ENCODE measurements at regions not wholly inside any gene's neighbourhood (a gene's known extent, or its start where the extent isn't known, plus 50 kb on each side); places are given as distances from the start of the nearest gene placed in this dataset.

DNA sequence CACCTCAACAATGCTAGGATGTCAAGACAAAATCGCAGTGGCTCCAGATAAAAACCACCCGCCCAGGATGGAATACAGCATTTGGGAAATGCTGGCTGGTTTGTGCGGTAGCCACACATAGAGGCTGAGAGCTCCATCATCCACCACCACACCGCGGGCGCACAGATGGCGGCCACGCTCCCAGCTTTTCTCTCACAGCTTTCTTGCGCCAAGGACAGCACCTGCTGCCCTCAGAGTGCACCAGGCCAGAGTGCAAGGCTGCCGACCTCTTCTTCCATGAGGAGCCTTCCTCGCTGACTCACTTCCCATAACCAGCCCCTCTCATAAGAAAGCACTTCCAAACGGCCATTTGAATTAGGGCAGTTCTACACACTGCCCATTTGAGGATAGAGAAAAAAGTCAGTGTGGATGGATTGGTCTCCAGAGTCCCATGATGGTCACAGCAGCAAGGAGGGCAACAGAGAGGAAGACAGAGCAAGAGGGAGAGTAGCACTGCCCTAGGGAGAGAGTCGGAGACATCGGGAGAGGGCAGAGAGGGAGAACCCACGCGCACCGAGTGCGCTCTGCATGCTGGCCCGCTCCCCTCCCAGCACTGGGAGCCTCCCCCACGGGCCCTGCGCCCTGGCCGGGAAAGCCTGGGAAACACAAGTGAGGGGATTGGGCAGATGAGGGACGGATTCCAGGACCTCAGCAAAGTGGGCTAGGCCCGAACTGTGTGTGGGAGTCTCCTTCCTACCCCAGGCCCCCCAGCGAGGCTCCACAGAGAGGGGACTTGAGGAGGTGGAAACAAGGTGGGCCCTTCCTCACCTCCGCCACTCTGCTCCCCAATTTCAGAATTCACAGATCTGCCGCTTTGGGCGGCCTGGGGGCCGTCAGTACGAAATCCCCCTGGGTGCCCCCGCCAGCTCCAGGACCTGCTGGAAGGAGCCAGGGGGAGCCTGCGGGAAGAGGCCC lies 156.9 kb downstream of the USP12 start:
- no peaks in the 10 kb centered on the region for H3K27me3 ChIP-seq (ENCODE audit: control insufficient read depth in 1 of 2, insufficient read depth in 2 of 2, low read length in 2 of 2)
- no peak overlapping the region for H3K27ac ChIP-seq (ENCODE audit: low read length)
- no peaks in the 10 kb centered on the region for H3K9me3 ChIP-seq (ENCODE audit: control insufficient read depth in 2 of 2, low read length in 2 of 2)
- no peaks in the 10 kb centered on the region for H3K36me3 ChIP-seq (ENCODE audit: control insufficient read depth in 2 of 2, insufficient read depth in 2 of 2, low read length in 2 of 2)
- peaks cover 11% of the 10 kb centered on the region for H3K4me1 ChIP-seq (ENCODE audit: control insufficient read depth, insufficient read depth, low read length)
- no peak overlapping the region for H3K4me3 ChIP-seq (ENCODE audit: low read length in 2 of 2)
- no peak overlapping the region for H3K9ac ChIP-seq (ENCODE audit: low read length in 2 of 2)

DNA sequence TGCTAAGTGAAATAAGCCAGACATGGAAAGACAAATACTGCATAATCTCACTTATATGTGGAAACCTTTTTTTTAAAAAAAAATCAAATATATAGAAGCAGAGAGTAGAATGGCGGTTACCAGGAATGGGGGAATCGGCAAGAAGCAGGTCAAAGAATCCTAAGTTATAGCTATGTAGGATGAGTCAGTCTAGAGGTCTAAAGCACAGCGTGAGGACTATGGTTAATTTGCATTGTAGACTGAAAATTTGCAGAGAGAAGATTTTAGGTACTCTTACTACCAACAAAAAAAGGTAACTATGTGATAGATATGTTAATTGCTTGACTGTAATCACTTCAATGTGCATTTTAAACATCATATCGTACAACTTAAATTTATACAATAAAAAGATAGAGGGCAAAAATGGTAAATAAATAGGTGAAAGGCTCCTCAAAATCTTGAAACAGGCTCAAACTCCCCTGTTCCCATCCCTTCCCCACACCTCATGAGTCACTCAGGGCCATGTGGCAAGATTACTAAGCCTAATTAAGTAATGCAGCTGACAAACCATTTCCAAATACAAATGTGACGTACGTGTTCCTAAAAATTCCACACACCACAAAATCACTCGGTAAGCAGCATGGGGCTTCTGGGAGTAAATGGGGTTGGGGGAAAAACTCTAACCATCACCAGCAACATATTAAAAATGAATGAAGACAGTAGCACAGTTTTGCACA lies 159.0 kb downstream of the USP12 start:
- no peaks in the 10 kb centered on the region for H3K9me3 ChIP-seq (ENCODE audit: control insufficient read depth in 2 of 2, low read length in 2 of 2)
- no peak overlapping the region for H3K4me3 ChIP-seq (ENCODE audit: low read length in 2 of 2)
- no peaks in the 10 kb centered on the region for H3K27me3 ChIP-seq (ENCODE audit: control insufficient read depth in 1 of 2, insufficient read depth in 2 of 2, low read length in 2 of 2)
- no peak overlapping the region for H3K9ac ChIP-seq (ENCODE audit: low read length in 2 of 2)
- H3K4me1 ChIP-seq (ENCODE audit: control insufficient read depth, insufficient read depth, low read length) = no peaks in the 10 kb centered on the region
- H3K36me3 ChIP-seq (ENCODE audit: control insufficient read depth in 2 of 2, insufficient read depth in 2 of 2, low read length in 2 of 2) = no peaks in the 10 kb centered on the region
- peak overlapping the region; percentile 18 for H3K27ac ChIP-seq (ENCODE audit: low read length)

DNA sequence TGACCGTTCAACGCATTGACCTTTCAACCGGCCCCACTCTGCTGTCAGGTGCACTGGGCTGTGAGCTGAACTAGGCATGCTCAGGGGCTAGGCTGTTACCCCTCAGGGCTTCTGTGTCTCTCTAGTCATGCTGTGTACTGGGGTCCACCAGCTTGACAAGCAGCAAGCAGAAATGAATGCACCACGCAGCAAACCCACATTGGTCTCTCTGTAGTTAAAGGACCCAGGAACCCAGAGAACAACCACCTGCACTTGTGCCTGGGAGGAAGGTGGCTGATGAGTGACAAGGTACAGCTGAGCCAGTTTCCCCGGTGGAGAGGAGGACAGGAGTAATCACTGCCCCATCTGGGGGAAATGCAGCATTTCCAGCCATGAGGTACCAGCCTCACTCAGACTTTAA lies 159.9 kb downstream of the USP12 start:
- H3K9ac ChIP-seq (ENCODE audit: low read length in 2 of 2) = no peak overlapping the region
- no peaks in the 10 kb centered on the region for H3K36me3 ChIP-seq (ENCODE audit: control insufficient read depth in 2 of 2, insufficient read depth in 2 of 2, low read length in 2 of 2)
- H3K4me1 ChIP-seq (ENCODE audit: control insufficient read depth, insufficient read depth, low read length) = peaks cover 9% of the 10 kb centered on the region
- no peaks in the 10 kb centered on the region for H3K27me3 ChIP-seq (ENCODE audit: control insufficient read depth in 1 of 2, insufficient read depth in 2 of 2, low read length in 2 of 2)
- H3K27ac ChIP-seq (ENCODE audit: low read length) = no peak overlapping the region
- H3K4me3 ChIP-seq (ENCODE audit: low read length in 2 of 2) = no peak overlapping the region
- no peaks in the 10 kb centered on the region for H3K9me3 ChIP-seq (ENCODE audit: control insufficient read depth in 2 of 2, low read length in 2 of 2)

DNA sequence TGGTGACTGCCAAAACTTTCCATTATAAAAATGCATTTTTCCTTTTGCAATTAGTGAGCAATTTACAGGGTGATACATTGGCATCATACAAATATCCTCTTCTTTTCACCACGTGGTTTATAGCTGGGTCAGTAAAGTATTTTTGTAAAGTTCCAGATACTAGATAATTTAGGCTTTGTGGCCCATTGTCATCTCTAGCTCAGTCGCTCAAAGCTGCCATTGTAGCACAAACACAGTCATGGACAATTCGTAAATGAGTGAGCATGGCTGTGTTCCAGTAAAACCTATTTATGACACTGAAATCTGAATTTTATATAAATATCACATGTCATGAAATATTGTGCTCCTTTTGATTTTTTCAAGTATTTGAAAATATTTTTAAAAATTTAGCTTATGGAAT lies 162.9 kb downstream of the USP12 start:
- Histone ChIP-seq H3K4me3 (ENCODE audit: low read length in 2 of 2) (no peak overlapping the region), H3K27me3 (ENCODE audit: control insufficient read depth in 1 of 2, insufficient read depth in 2 of 2, low read length in 2 of 2) (no peaks in the 10 kb centered on the region), H3K9ac (ENCODE audit: low read length in 2 of 2) (no peak overlapping the region), H3K27ac (ENCODE audit: low read length) (no peak overlapping the region), H3K9me3 (ENCODE audit: control insufficient read depth in 2 of 2, low read length in 2 of 2) (no peaks in the 10 kb centered on the region), H3K36me3 (ENCODE audit: control insufficient read depth in 2 of 2, insufficient read depth in 2 of 2, low read length in 2 of 2) (no peaks in the 10 kb centered on the region), H3K4me1 (ENCODE audit: control insufficient read depth, insufficient read depth, low read length) (peaks cover 24% of the 10 kb centered on the region)

DNA sequence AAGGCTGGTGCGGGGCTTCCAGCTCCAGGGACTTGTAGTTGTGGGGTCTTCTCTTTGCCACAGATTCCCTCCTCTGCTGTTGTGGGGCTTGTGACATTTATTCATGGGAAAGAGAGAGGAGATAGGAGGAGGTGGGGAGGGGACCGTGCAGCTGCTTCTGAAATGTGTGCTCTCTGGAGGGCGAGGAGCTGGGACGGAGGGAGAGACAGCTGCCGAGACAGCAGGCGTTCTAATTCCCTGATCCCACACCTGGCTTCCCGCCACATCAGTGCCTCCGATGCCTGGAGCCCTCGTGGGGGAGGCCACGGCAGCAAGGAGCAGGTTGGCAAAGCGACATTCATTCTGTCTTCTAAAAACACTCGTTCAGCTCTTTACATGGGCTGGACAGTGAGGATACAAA lies 164.4 kb downstream of the USP12 start:
- H3K36me3 ChIP-seq (ENCODE audit: control insufficient read depth in 2 of 2, insufficient read depth in 2 of 2, low read length in 2 of 2) = no peaks in the 10 kb centered on the region
- peak overlapping the region; percentile 86 to 93 for H3K4me3 ChIP-seq (ENCODE audit: low read length in 2 of 2)
- H3K27ac ChIP-seq (ENCODE audit: low read length) = no peak overlapping the region
- H3K27me3 ChIP-seq (ENCODE audit: control insufficient read depth in 1 of 2, insufficient read depth in 2 of 2, low read length in 2 of 2) = no peaks in the 10 kb centered on the region
- peaks cover 0 to 4% of the 10 kb centered on the region in 2 donors for H3K9me3 ChIP-seq (ENCODE audit: control insufficient read depth in 2 of 2, low read length in 2 of 2)
- H3K9ac ChIP-seq (ENCODE audit: low read length in 2 of 2) = peak overlapping the region; percentile 60 to 78
- H3K4me1 ChIP-seq (ENCODE audit: control insufficient read depth, insufficient read depth, low read length) = peaks cover 26% of the 10 kb centered on the region

DNA sequence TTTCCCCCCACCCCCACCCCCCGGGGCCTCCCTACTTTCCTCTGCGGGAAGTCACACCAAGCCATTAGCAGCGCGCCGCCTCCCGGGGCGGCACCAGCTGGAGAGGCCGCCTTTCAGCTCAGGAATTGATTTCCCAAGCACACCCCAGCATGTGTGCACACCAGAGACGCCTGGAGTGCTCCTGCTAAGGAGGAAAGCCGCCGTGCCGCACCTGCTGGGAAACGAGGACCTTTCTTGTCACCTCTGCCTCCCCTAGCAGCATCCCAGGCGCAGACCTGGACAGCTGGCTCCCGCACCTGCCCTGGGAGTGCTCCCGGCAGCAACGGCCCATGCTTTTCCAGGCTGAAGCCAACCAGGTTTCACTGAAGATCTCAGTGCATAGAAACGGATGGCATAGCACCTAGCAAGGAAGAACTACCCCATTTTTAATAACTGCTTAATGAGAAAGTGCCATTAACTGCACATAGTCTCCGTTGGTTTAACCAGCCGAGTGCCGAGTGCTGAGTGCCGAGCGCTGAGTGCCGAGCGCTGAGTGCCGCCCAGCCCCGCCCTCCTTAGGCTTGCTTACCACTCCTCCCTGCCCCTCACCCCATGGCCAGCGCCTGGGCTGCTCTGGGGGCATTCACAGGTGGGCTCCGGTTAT lies 165.0 kb downstream of the USP12 start:
- Histone ChIP-seq H3K4me1 (ENCODE audit: control insufficient read depth, insufficient read depth, low read length) (peaks cover 26% of the 10 kb centered on the region), H3K4me3 (ENCODE audit: low read length in 2 of 2) (peak overlapping the region; percentile 86 to 93), H3K27ac (ENCODE audit: low read length) (peak overlapping the region; percentile 11), H3K36me3 (ENCODE audit: control insufficient read depth in 2 of 2, insufficient read depth in 2 of 2, low read length in 2 of 2) (no peaks in the 10 kb centered on the region), H3K9me3 (ENCODE audit: control insufficient read depth in 2 of 2, low read length in 2 of 2) (peaks cover 0 to 4% of the 10 kb centered on the region in 2 donors), H3K9ac (ENCODE audit: low read length in 2 of 2) (peak overlapping the region; percentile 68 to 78), H3K27me3 (ENCODE audit: control insufficient read depth in 1 of 2, insufficient read depth in 2 of 2, low read length in 2 of 2) (no peaks in the 10 kb centered on the region)

DNA sequence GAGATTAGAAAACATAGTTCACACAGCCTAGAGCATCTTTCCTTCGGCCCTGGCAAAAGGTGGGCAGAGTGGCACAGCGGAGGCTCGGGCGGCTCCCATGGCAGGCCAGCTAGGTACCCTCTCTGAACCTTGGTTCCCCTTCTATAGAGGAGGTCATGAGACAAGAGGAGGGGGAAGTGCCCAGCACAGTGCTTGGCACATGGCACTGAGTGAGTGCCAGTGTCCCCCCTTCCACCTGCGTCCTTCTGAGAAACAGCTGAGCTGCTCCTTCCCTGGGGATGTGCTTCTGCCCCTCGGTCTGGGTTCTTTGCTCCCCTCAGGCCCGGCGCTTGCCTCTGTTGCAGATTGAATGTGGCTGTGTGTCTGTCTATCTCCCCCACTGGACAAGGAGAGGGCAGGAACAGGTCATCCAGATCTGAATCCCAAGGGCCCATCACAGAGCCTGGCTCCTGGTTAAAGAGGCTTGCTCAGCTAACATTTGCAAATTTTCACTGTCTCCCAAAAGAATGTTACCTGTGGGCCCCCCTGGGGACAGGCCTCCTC lies 165.6 kb downstream of the USP12 start:
- Histone ChIP-seq H3K9me3 (ENCODE audit: control insufficient read depth in 2 of 2, low read length in 2 of 2) (peaks cover 0 to 4% of the 10 kb centered on the region in 2 donors), H3K9ac (ENCODE audit: low read length in 2 of 2) (peak overlapping the region; percentile 21 to 78), H3K4me1 (ENCODE audit: control insufficient read depth, insufficient read depth, low read length) (peaks cover 26% of the 10 kb centered on the region), H3K27me3 (ENCODE audit: control insufficient read depth in 1 of 2, insufficient read depth in 2 of 2, low read length in 2 of 2) (no peaks in the 10 kb centered on the region), H3K36me3 (ENCODE audit: control insufficient read depth in 2 of 2, insufficient read depth in 2 of 2, low read length in 2 of 2) (no peaks in the 10 kb centered on the region), H3K27ac (ENCODE audit: low read length) (peak overlapping the region; percentile 11), H3K4me3 (ENCODE audit: low read length in 2 of 2) (peak overlapping the region; percentile 52 to 86)

DNA sequence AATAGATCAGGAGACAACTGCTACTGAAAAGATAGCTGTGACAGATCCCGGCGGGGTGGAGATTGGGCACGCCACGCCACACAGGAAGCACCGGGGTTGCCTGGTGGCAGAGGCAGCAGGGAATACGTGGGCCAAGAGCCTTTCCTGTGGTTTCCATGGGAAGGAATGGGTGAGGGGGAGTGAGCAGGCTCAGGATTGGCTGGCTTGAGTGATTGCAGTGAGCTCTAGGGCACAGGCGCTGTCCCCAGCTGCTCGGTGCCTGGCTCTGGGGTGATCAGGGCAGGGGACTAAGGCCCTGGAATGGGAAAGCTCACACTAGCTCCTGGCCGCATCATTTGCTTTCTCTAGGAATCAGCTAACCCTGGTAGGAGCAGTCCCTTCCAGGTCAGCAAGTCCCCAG lies 166.1 kb downstream of the USP12 start:
- H3K27ac ChIP-seq (ENCODE audit: low read length) = peak overlapping the region; percentile 11

DNA sequence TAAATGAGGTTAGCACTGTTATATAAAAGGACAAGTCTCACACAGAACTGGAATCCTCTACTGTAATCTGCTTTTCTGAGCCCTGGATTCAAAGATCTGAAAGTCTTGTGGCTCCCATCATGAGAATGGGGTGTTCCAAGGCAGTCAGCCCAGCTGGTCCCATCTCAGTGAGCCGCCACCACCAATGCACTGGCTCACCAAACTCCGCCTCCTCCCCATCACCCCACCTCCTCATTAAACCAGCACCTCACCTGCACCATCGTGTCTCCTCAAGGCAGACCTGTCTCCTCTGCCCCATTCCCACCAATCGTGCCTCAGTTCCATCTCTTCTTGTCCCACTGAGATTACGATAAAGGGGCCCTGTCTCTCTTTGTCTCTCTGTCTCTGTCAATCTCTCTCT lies 166.7 kb downstream of the USP12 start:
- Histone ChIP-seq H3K4me1 (ENCODE audit: control insufficient read depth, insufficient read depth, low read length) (peaks cover 26% of the 10 kb centered on the region), H3K9me3 (ENCODE audit: control insufficient read depth in 2 of 2, low read length in 2 of 2) (peaks cover 0 to 4% of the 10 kb centered on the region in 2 donors), H3K4me3 (ENCODE audit: low read length in 2 of 2) (no peak overlapping the region), H3K36me3 (ENCODE audit: control insufficient read depth in 2 of 2, insufficient read depth in 2 of 2, low read length in 2 of 2) (no peaks in the 10 kb centered on the region), H3K27ac (ENCODE audit: low read length) (no peak overlapping the region), H3K9ac (ENCODE audit: low read length in 2 of 2) (no peak overlapping the region), H3K27me3 (ENCODE audit: control insufficient read depth in 1 of 2, insufficient read depth in 2 of 2, low read length in 2 of 2) (no peaks in the 10 kb centered on the region)

More for the DNA sequence above, 166.1 kb downstream of the USP12 start:
- Histone ChIP-seq H3K27me3 (ENCODE audit: control insufficient read depth in 1 of 2, insufficient read depth in 2 of 2, low read length in 2 of 2) (no peaks in the 10 kb centered on the region), H3K36me3 (ENCODE audit: control insufficient read depth in 2 of 2, insufficient read depth in 2 of 2, low read length in 2 of 2) (no peaks in the 10 kb centered on the region), H3K9me3 (ENCODE audit: control insufficient read depth in 2 of 2, low read length in 2 of 2) (peaks cover 0 to 4% of the 10 kb centered on the region in 2 donors), H3K4me1 (ENCODE audit: control insufficient read depth, insufficient read depth, low read length) (peaks cover 26% of the 10 kb centered on the region), H3K4me3 (ENCODE audit: low read length in 2 of 2) (no peak overlapping the region), H3K9ac (ENCODE audit: low read length in 2 of 2) (peak overlapping the region in 1 of 2 donors; percentile 78)

DNA sequence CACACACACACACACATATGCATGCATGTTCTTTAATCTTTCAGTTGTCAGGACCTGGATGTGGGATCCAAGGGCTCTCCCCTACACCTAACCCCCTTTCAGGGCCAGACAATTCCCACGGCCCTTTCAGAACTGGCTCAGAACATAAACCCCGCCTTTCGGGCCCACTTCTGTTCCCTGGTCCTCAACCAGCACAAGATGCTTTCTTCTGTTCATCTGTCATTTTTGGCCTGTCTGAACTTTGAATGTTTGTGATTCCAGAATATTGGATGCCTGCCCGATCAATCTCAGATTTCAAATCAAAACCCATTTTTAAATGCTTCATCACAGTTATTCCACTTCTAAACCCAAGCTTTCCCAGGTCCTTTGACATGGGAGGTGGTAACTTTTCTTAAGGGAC lies 167.3 kb downstream of the USP12 start:
- H3K27ac ChIP-seq (ENCODE audit: low read length) = no peak overlapping the region
- no peaks in the 10 kb centered on the region for H3K27me3 ChIP-seq (ENCODE audit: control insufficient read depth in 1 of 2, insufficient read depth in 2 of 2, low read length in 2 of 2)
- H3K9me3 ChIP-seq (ENCODE audit: control insufficient read depth in 2 of 2, low read length in 2 of 2) = peaks cover 0 to 4% of the 10 kb centered on the region in 2 donors

More for the DNA sequence above, 167.3 kb downstream of the USP12 start:
- no peak overlapping the region for H3K4me3 ChIP-seq (ENCODE audit: low read length in 2 of 2)
- no peaks in the 10 kb centered on the region for H3K36me3 ChIP-seq (ENCODE audit: control insufficient read depth in 2 of 2, insufficient read depth in 2 of 2, low read length in 2 of 2)
- no peak overlapping the region for H3K9ac ChIP-seq (ENCODE audit: low read length in 2 of 2)
- H3K4me1 ChIP-seq (ENCODE audit: control insufficient read depth, insufficient read depth, low read length) = peaks cover 26% of the 10 kb centered on the region

All from stomach smooth muscle (tissue), 2 donors.